Nucleus accumbens (tissue), 56 donors: ENCODE measurements at regions not wholly inside any gene's neighbourhood (a gene's known extent, or its start where the extent isn't known, plus 50 kb on each side); places are given as distances from the start of the nearest gene placed in this dataset.
"Not testable (repeated sequence)": the region's sequence is repeated elsewhere in the genome, so short reads cannot be mapped to it uniquely, and the experiment has no call there.

Experiments
- DNase-seq, 56 donors: peaks; one replicate each; lab custom pipeline; 2025; lab: John Stamatoyannopoulos, UW

DNA sequence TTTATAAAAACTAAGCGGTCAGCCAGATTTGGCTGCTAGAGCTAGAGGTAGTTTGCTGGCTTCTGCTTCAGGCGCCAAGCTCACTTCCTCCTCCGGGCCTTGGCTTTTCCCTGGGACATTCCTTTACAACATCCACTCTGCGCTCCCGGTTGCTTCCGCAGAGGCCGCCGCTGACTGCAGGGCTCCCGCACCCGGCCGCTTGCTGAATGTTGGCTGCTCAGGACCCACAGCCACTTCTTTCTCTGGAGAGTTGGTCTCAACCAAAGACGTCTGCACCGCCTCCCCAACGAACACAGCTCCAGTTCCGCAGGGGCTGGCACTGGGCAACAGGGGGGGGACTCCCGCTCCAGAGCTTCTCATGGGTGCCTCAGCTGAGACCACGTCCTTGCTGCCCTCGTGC is 282.8 kb downstream of the TFAP2C start:
- no peak for DNase-seq

- DNase-seq, result no peak
Observed at GRCh38 chr20:56914532-56914931, 285.4 kb downstream of the TFAP2C start.

DNA sequence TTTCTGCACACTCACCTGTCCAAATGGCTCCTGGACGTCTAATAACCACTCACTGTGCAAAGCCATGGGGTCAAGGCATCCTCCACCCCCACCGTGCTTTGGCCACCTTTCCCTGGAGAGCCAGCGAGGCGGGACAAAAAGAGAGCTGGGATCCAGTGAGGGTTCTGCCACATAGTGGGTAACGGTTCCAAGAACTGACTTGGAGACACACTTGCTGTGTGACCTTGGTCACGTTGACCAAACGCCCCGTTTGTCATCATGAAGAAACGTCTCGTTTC is 287.2 kb downstream of the TFAP2C start:
- no peak for DNase-seq

DNA sequence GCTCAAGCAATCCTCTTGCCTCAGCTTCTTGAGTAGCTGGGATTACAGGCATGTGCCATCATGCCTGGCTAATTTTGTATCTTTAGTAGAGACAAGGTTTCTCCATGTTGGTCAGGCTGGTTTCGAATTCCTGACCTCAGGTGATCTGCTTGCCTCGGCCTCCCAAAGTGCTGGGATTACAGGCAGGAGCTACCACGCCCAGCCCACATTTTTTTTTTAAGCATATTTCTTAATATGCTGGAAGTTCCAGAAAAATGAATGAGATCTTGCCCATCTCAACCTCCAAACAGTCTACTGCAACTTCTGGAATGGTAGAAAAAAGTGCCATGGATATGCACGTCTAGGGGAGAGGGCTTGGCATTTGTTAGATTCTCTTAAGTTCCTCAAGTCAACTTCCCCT is 290.9 kb downstream of the TFAP2C start:
- DNase-seq, result not testable (repeated sequence)

- no peak for DNase-seq
Observed at GRCh38 chr20:56922497-56922896, 293.4 kb downstream of the TFAP2C start.

DNA sequence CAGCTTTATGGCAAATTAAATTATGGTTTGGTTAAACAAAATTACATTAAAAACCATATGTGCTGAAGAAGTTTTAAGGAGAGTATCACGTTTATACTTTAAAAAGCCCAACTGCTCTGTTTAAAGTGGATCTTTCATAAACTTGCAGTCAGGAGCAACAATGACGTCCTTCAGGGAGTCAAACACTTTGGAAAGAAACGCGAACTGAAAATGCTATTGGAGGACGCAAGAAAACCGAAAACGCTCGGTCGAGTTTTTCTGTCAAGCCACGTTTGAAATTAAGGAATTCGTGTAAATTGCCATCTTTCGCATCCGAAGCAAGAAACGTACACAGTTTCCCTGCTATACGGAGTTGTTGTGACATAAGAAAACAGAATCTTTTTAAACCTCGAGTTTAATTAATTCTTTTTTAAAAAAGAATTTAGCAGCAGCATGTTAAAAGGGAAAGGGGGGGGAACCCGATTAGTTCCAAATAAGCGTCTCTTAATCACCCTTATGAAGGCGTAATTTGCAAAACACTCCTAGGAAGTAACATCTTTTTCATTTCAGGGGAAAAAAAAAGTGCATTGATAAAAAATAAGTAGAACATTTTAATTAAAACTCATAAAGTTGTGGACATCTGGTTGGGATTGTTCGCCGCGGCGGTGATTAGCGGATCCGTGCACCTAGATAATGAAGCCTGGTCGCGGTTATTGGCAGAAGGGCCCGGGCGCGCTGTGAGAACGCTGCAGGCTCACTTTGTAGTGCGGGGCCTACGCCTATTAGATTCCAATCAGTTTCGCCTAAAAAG is 295.4 kb downstream of the TFAP2C start:
- no peak for DNase-seq

DNA sequence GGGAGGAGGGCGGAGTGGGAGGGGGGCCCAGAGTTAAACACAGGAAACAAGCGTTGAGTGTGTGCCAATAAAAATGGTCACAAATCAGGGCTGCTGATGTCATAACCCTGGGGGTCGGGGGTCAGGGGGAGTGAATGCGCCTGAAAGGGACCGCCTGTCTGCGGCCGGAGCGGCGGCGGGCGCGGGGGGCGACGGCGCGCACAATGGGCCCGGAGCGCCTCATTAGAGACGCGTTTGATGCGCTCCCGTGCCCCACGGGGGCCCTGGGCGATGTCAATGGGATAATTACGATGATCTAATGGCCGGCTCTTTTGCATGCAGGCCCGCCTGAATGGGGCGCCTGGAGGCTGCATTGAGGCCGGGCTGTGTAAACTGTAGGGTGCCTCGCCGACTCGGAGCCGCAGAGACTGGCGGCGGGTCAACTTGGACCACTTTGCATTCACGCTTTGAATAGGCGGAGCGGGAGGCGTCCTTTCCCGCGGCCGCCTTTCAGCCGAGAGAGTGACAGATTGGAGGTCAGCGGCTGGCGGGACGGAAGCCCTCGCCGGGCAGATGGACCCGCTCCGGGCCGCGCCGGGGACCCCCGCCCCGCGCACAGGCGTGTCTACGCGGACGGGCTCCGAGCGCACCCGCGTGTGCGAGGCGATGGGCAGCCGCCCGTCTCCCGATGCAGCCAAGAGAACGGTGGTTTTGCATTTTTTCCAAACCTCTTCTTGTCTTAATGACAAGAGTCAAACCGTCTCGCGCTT is 296.1 kb downstream of the TFAP2C start:
- DNase-seq, result peak in 9 of 56 donors; percentile 2 to 36 (median 15)

- DNase-seq, result no peak
Observed at GRCh38 chr20:56925831-56926170, 296.7 kb downstream of the TFAP2C start.

DNA sequence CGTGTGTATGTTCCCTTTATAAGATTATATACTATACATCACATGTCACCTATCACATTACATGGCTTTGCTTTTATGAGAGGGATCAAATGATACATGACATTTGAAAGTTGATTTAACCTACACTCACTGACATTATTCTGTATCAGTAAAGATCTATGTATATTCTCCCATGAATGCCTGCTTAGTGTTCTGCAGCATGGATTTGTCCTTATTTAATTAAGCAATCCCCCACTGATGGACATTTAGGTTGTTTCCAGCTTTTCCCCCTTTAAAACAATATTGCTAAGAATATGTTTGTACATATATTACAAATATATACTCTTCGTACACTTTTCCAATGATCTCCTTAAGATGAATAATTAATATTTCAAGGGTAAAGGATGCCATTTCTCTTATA is 297.4 kb downstream of the TFAP2C start:
- no peak for DNase-seq

GRCh38 chr20:56927127-56927526 is 298.0 kb downstream of the TFAP2C start:
- no peak for DNase-seq

DNA sequence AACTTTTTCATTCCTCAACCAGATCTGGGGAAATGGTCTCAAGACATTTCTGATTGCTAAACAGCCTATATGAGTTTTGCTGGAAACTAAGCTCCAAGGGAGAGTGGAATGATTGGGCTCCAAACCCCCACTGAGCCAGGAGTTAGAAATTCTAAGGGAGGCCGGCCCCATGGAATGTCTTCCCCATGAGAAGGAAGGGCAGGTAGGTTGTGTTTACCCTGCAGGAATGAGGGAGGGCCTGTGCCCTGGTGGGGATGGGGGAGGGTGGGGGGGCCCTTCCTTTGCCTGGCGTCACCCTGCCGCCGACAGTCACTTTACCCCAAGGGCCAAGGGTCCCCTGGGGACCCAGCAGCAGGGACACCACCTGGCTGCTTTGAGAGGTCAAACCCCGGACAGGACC is 298.9 kb downstream of the TFAP2C start:
- DNase-seq, result no peak

DNA sequence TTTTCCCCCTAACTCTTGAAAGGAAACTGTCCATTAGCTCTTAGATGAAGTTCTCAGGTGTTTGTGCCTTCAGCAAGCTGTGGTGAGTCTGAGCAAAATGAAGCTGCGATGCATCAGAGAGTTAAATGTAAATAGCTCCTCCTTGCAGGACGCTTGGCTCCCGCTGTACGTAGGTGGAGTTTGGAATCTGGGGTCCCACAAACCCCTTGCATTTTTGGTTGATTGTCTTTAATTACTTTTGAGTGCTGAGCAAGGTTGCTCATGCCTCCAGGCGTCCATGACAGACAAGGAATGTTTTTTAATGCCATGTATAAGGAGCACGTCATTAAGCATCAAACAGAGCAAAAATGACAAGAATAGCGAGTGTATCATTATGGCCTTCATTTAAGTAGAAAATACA is 300.5 kb downstream of the TFAP2C start:
- no peak for DNase-seq

GRCh38 chr20:56930876-56931275 is 301.8 kb downstream of the TFAP2C start:
- no peak for DNase-seq

GRCh38 chr20:56932575-56933330 is 303.6 kb downstream of the TFAP2C start:
- no peak for DNase-seq

GRCh38 chr20:56933331-56933698 is 304.2 kb downstream of the TFAP2C start:
- no peak for DNase-seq

GRCh38 chr20:56934888-56935287 is 305.8 kb downstream of the TFAP2C start:
- DNase-seq, result peak in 5 of 56 donors; percentile 2 to 24 (median 7)

- DNase-seq, result no peak
Observed at GRCh38 chr20:56940466-56940865, 311.4 kb downstream of the TFAP2C start.

GRCh38 chr20:56941101-56941686 is 312.1 kb downstream of the TFAP2C start:
- DNase-seq, result no peak

- DNase-seq, result no peak
Observed at GRCh38 chr20:56943946-56944945, 315.1 kb downstream of the TFAP2C start.

DNA sequence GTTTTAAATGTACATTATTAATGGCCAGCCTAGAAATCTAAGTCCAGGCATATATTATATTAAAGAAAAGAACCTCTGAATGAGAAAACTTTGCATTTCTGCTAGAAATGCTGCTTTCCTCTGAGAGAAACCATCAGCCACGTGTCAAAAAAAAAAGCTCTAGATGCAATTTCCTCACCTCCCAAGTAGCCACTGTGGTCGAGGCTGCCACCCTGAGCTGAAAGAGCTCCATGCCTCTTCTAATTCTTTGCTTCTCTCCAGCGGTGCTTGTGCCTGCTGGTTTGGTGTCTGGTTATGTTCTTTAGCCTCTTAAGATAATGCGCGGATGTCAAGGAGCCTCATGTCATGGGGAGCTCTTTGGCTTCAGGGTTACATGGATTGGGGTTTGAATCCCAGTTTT is 316.0 kb downstream of the TFAP2C start:
- DNase-seq, result no peak
